GM21423 (cell line): ENCODE measurements at regions not wholly inside any gene's neighbourhood (a gene's known extent, or its start where the extent isn't known, plus 50 kb on each side); places are given as distances from the start of the nearest gene placed in this dataset.

Source experiments
- ATAC-seq: cut with Tn5 transposase; IDR thresholded peaks from one replicate; pipeline ENCODE4 v1.9.1; 2021; ENCODE audit warnings: mild to moderate bottlenecking, moderate library complexity; ENCODE audit not compliant: unreplicated experiment

DNA sequence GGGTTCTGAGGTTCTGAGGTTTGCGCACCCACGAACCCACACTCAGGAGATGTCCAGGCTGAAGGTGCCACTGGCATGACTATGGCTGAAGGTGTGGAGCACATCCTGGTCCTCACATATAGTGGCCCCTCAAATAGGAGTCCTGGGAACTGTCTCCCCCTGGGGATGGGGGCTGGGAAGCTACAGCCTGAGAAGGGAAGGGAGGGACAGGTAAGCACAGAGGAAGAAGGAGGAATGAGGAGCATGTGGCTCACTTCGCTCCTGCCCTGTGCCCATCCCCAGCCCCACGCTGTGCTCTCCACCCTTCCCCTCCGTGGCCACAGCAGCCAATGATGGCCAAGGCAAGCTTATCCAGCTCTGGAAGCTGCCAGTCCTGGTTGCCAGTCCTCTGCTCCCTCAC lies 123.9 kb upstream of the LHX1 start:
- no peak for ATAC-seq

DNA sequence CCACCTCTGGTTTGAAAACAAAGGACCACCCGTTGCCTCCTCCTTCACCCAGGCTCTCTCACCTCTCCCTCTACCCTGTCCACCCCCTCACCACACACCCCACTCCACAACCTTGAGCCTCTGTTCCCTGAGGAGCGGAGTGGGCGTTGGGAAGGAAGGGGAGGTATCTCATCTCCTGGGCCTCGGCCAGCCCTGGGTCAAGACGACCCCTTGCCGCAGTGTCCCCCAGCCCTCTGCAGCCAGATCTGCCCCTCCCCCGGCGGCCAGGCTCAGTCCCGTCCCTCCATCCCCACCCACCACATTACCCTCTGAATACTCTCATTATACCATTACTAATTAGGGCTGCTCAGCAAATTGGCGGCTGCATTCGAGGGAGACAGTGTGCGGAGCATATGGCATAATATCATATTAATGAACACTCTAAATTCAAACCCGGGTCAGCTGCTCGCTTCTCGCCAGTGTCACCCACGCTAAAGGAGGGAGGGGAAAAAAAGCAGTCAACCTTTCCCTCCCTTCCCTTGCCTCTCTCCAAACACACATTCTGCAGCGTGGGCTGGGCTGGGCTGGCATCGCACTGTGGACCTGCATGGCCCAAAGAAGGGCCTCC lies 123.2 kb upstream of the LHX1 start:
- no peak for ATAC-seq

DNA sequence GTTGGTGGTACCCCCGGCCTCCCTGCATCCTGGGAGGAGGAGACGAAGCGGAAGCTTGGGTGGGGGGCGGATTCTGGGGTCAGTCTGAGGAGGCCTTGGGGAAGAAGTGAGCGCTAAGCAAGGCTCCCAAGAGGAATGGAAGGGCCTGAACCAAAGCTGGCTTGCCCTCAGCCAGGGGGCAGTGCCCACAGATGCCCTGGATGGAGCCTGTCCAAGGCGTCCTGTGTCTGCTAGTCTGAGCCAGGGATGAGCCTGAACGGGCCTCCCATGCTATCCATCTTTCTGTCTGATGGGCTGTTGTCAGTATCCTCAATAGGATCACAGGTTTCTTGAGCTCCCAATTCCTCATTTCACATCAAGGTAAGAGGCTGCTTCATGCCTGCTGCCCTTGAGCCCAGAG lies 122.3 kb upstream of the LHX1 start:
- ATAC-seq: no peak

- no peak for ATAC-seq
These were observed 120.9 kb upstream of the LHX1 start for GRCh38 chr17:36816214-36816906.

DNA sequence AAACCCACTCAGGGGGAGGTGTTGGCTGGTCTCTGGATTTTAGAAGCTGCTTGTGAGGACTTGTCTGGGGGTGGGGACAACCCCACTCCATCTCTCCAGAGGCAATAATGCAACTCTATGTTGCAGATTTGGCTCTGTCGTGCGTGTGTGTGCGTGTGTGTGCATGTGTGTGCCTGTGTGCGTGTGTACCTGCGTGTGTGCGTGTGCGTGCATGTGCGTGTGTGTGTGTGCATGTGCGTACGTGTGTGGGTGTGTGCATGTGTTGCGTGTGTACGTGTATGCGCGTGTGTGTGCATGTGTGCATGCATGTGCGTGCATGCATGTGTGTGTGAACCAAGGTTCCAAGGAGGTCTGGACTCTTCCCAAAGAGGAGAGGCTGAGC lies 120.4 kb upstream of the LHX1 start:
- no peak for ATAC-seq

DNA sequence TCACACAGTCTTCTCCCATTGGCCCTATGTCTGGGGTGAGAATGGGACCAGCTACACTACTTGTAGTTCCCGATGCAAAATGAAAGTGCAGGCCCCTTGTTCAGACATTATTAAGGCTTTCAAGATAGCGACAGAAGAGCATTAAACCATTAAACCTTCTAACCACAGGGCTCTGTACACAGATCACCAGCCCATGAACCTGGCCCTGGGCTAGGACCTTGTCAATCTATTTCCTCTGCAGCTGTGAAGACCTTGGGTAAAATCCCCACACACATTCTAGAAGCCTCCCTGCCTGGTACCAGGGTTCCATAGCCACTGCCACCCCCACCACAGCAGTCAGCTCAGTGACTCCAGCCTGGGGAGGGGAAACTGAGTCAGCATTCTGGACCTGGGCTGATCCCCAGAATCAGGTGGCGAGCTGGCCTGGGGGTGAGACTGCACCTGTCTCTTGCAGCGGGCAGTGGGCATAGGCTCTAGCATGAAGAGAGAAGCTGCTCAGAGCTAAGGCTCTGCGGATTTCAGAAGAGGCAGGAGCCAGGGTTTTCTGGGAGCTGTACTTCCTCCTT lies 119.7 kb upstream of the LHX1 start:
- ATAC-seq: no peak

GRCh38 chr17:36818134-36818825 lies 119.0 kb upstream of the LHX1 start:
- no peak for ATAC-seq

GRCh38 chr17:36823850-36824677 lies 113.2 kb upstream of the LHX1 start:
- no peak for ATAC-seq

GRCh38 chr17:36824678-36825101 lies 112.6 kb upstream of the LHX1 start:
- no peak for ATAC-seq

GRCh38 chr17:36825113-36825512 lies 112.2 kb upstream of the LHX1 start:
- no peak for ATAC-seq

DNA sequence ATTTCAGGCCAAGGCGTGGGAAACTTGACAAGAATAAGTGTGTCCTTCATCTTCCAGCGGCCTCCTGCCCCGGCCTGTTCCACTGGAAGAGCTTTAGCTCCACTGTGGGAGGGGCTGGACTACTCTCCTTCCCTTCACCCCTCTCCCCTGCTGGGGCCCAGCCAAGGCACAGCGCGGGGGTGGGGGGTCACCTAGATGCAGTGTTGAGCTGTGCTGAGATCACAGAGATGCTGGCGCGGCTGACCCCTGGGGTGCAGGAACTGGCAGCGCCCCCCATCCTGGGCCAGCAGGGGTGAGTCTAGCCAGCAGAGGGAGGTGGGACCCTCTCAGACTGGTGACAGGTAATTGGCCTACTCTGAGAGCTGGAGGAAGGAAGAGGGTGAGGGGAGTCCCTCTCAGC lies 111.8 kb upstream of the LHX1 start:
- no peak for ATAC-seq

GRCh38 chr17:36825951-36826350 lies 111.3 kb upstream of the LHX1 start:
- ATAC-seq: no peak

GRCh38 chr17:36827081-36827480 lies 110.2 kb upstream of the LHX1 start:
- ATAC-seq: no peak

DNA sequence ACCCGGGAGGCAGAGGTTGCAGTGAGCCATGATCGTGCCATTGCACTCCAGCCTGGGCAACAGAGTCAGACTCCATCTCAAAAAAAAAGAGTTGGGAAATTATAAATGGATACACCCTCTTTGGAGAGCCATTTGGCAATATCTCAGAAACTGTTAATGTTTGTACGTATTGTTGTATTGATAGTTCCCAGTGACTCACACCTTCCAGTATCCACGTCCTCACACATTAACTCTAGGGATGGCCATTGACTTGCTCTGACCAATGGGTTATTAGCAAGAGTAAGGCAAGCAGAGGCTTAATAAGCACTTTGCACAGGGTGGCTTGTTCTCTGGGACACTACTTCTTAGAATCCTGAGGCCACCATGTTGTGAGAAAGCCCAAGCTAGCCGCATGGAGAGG lies 107.6 kb upstream of the LHX1 start:
- ATAC-seq: no peak

GRCh38 chr17:36833279-36833678 lies 104.0 kb upstream of the LHX1 start:
- no peak for ATAC-seq

- no peak for ATAC-seq
These were observed 102.2 kb upstream of the LHX1 start for GRCh38 chr17:36835036-36835435.

GRCh38 chr17:36837195-36837938 lies 99.9 kb upstream of the LHX1 start:
- no peak for ATAC-seq

- ATAC-seq: no peak
These were observed 99.4 kb upstream of the LHX1 start for GRCh38 chr17:36837939-36838272.

- ATAC-seq: no peak
These were observed 98.0 kb upstream of the LHX1 start for GRCh38 chr17:36839256-36839655.

DNA sequence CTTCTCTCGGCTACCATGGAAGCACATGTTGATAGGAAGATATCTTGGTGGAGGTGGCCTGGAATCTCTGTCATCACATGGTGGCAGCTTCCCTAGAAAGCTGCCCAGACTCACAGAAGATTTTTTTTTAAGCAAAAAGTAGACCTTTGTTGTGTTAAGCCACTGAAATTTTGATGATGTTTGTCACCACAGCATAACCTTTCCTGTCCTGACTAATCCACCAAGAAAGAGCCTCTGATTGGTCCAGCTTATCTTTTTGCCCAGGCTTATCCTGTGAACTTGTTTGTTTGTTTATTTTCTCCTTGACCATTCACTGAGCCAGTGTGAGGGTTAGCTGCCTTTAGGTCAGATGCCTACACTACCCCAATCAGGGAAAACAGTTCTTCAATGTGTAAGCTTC lies 96.5 kb upstream of the LHX1 start:
- no peak for ATAC-seq
